ENCODE measurements at regions not wholly inside any gene's neighbourhood (a gene's known extent, or its start where the extent isn't known, plus 50 kb on each side); places are given as distances from the start of the nearest gene placed in this dataset.
"Not testable (repeated sequence)": the region's sequence is repeated elsewhere in the genome, so short reads cannot be mapped to it uniquely, and the experiment has no call there.

GRCh38 chr3:186442162-186442561 lies 80.1 kb upstream of the DGKG start:
- H3K36me3 Mint-ChIP-seq (ENCODE audit: low read depth): no peaks in the 10 kb centered on the region
- no peak for TF ChIP-seq CTCF (conservative IDR thresholded peaks at IDR 0.05)
- no peak overlapping the region for H3K27ac Mint-ChIP-seq
- DNase-seq: no peak
- Histone ChIP-seq H3K36me3 (ENCODE audit: control insufficient read depth, insufficient read depth, low read length) (no peaks in the 10 kb centered on the region), H3K9me3 (ENCODE audit: control insufficient read depth, low read length) (no peaks in the 10 kb centered on the region), H3K4me3 (ENCODE audit: low read length) (no peak overlapping the region), H3K27ac (ENCODE audit: low read depth, low read length) (no peak overlapping the region), H3K9ac (ENCODE audit: extremely low read depth, low read length, poor library complexity, severe bottlenecking) (no peak overlapping the region), H3K4me1 (ENCODE audit: control insufficient read depth, insufficient read depth, low read length) (peaks cover 6% of the 10 kb centered on the region), H3K27me3 (ENCODE audit: control insufficient read depth, insufficient read depth, low read length, poor library complexity, severe bottlenecking) (no peaks in the 10 kb centered on the region)
- H3K9me3 Mint-ChIP-seq: no peaks in the 10 kb centered on the region
- WGBS, 2 experiments (ENCODE audit: insufficient coverage in 1 of 2, insufficient read length in 1 of 2): 96% methylated on average over 2 of the region's 2 CpGs; no CpG with 5 or more reads in 1 of the 2 experiments
- H3K27me3 Mint-ChIP-seq (ENCODE audit: insufficient read depth): no peaks in the 10 kb centered on the region
- no peak overlapping the region for H3K4me3 Mint-ChIP-seq
- peaks cover 13% of the 10 kb centered on the region for H3K4me1 Mint-ChIP-seq

GRCh38 chr3:186440891-186441290 lies 78.9 kb upstream of the DGKG start:
- 92 to 93% methylated on average over 3 of the region's 3 CpGs for WGBS, 2 experiments (ENCODE audit: insufficient coverage in 1 of 2, insufficient read length in 1 of 2)
- Histone ChIP-seq H3K27me3 (ENCODE audit: control insufficient read depth, insufficient read depth, low read length, poor library complexity, severe bottlenecking) (no peaks in the 10 kb centered on the region), H3K4me1 (ENCODE audit: control insufficient read depth, insufficient read depth, low read length) (peaks cover 6% of the 10 kb centered on the region), H3K4me3 (ENCODE audit: low read length) (no peak overlapping the region), H3K27ac (ENCODE audit: low read depth, low read length) (no peak overlapping the region), H3K9ac (ENCODE audit: extremely low read depth, low read length, poor library complexity, severe bottlenecking) (no peak overlapping the region), H3K9me3 (ENCODE audit: control insufficient read depth, low read length) (no peaks in the 10 kb centered on the region), H3K36me3 (ENCODE audit: control insufficient read depth, insufficient read depth, low read length) (no peaks in the 10 kb centered on the region)
- Mint-ChIP-seq H3K27ac (no peak overlapping the region), H3K4me1 (peaks cover 11% of the 10 kb centered on the region), H3K9me3 (peaks cover 6% of the 10 kb centered on the region), H3K27me3 (ENCODE audit: insufficient read depth) (no peaks in the 10 kb centered on the region), H3K36me3 (ENCODE audit: low read depth) (no peaks in the 10 kb centered on the region), H3K4me3 (no peak overlapping the region)
- no peak for DNase-seq
- no peak for TF ChIP-seq CTCF (conservative IDR thresholded peaks at IDR 0.05)

- Histone ChIP-seq H3K27ac (ENCODE audit: low read depth, low read length) (no peak overlapping the region), H3K9me3 (ENCODE audit: control insufficient read depth, low read length) (no peaks in the 10 kb centered on the region), H3K27me3 (ENCODE audit: control insufficient read depth, insufficient read depth, low read length, poor library complexity, severe bottlenecking) (no peaks in the 10 kb centered on the region), H3K4me1 (ENCODE audit: control insufficient read depth, insufficient read depth, low read length) (no peaks in the 10 kb centered on the region), H3K9ac (ENCODE audit: extremely low read depth, low read length, poor library complexity, severe bottlenecking) (no peak overlapping the region), H3K36me3 (ENCODE audit: control insufficient read depth, insufficient read depth, low read length) (no peaks in the 10 kb centered on the region), H3K4me3 (ENCODE audit: low read length) (no peak overlapping the region)
- TF ChIP-seq CTCF (conservative IDR thresholded peaks at IDR 0.05): no peak
- no peak for DNase-seq
- no peak overlapping the region for H3K27ac Mint-ChIP-seq
- H3K4me3 Mint-ChIP-seq: no peak overlapping the region
- peaks cover 16% of the 10 kb centered on the region for H3K9me3 Mint-ChIP-seq
- H3K4me1 Mint-ChIP-seq: no peaks in the 10 kb centered on the region
- no peaks in the 10 kb centered on the region for H3K36me3 Mint-ChIP-seq (ENCODE audit: low read depth)
- H3K27me3 Mint-ChIP-seq (ENCODE audit: insufficient read depth): no peaks in the 10 kb centered on the region
- WGBS, 2 experiments (ENCODE audit: insufficient coverage in 1 of 2, insufficient read length in 1 of 2): 87% methylated on average over 3 to 6 of the region's 6 CpGs
Observed at GRCh38 chr3:186439725-186440124, 77.7 kb upstream of the DGKG start.

GRCh38 chr3:186435332-186435731 lies 73.3 kb upstream of the DGKG start:
- not testable (repeated sequence) for DNase-seq; H3K4me3 Mint-ChIP-seq; H3K4me1 Mint-ChIP-seq; H3K36me3 ChIP-seq (ENCODE audit: control insufficient read depth, insufficient read depth, low read length); H3K27ac ChIP-seq (ENCODE audit: low read depth, low read length); H3K9ac ChIP-seq (ENCODE audit: extremely low read depth, low read length, poor library complexity, severe bottlenecking); H3K4me1 ChIP-seq (ENCODE audit: control insufficient read depth, insufficient read depth, low read length); H3K9me3 ChIP-seq (ENCODE audit: control insufficient read depth, low read length); H3K27ac Mint-ChIP-seq; H3K27me3 Mint-ChIP-seq (ENCODE audit: insufficient read depth); H3K36me3 Mint-ChIP-seq (ENCODE audit: low read depth); H3K4me3 ChIP-seq (ENCODE audit: low read length); H3K27me3 ChIP-seq (ENCODE audit: control insufficient read depth, insufficient read depth, low read length, poor library complexity, severe bottlenecking)
- peaks cover 16% of the 10 kb centered on the region for H3K9me3 Mint-ChIP-seq
- WGBS, 2 experiments (ENCODE audit: insufficient coverage in 1 of 2, insufficient read length in 1 of 2): 94 to 100% methylated on average over 11 to 30 of the region's 30 CpGs
